HEK293T (cell line): ENCODE measurements at regions not wholly inside any gene's neighbourhood (a gene's known extent, or its start where the extent isn't known, plus 50 kb on each side); places are given as distances from the start of the nearest gene placed in this dataset.

Experiments used
- BHLHE40 ChIP-seq: fragments of 450-650 bp; IDR thresholded peaks from 2 replicates; pipeline ENCODE4 v1.6.1; 2016; ENCODE audit warnings: mild to moderate bottlenecking, moderate library complexity, borderline replicate concordance
- FOXA1 ChIP-seq: fragments of 450-650 bp; IDR thresholded peaks from 2 replicates; pipeline ENCODE4 v1.6.1; 2016; ENCODE audit warnings: mild to moderate bottlenecking
- FOXM1 ChIP-seq: fragments of 450-650 bp; IDR thresholded peaks from 2 replicates; pipeline ENCODE4 v1.6.1; 2017; ENCODE audit warnings: mild to moderate bottlenecking, borderline replicate concordance
- L3MBTL2 ChIP-seq: fragments of 450-650 bp; conservative IDR thresholded peaks from 2 replicates; pipeline ENCODE4 v1.6.1; 2016; ENCODE audit warnings: mild to moderate bottlenecking
- SP1 ChIP-seq: fragments of 450-650 bp; IDR thresholded peaks from 2 replicates; pipeline ENCODE4 v1.6.1; 2017
- TARDBP ChIP-seq: fragments of 450-650 bp; IDR thresholded peaks from 2 replicates; pipeline ENCODE4 v1.6.1; 2016
- TF ChIP-seq, protein P1 (sequence below): fragments of 450-650 bp; IDR thresholded peaks from 2 replicates; pipeline ENCODE4 v1.6.1; 2016

DNA sequence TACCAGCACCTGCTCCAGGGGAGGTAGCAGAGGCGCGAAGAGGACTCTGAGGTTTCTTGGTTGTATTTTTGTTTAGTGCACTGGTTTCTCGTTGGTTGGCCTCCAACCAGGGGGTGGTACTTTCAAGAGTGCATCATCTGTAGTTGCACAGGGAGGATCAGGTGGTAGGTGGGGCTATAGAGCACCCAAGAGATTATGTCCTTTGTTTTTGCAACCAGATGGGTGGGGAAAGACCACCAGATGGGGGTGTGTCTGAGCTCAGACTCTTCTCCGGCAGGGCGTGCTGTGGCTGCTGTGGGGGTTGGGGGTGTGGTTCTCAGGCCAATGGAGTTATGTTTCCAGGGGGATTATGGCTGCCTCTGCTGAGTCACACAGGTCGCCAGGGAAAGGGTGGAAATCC, 254.4 kb upstream of the KLF12 start:
- TF ChIP-seq, protein P1, sequence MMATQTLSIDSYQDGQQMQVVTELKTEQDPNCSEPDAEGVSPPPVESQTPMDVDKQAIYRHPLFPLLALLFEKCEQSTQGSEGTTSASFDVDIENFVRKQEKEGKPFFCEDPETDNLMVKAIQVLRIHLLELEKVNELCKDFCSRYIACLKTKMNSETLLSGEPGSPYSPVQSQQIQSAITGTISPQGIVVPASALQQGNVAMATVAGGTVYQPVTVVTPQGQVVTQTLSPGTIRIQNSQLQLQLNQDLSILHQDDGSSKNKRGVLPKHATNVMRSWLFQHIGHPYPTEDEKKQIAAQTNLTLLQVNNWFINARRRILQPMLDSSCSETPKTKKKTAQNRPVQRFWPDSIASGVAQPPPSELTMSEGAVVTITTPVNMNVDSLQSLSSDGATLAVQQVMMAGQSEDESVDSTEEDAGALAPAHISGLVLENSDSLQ, result no peak
- TF ChIP-seq FOXM1 (no peak), TARDBP (no peak), SP1 (no peak), BHLHE40 (no peak), FOXA1 (no peak), L3MBTL2 (no peak)
